ENCODE measurements at regions not wholly inside any gene's neighbourhood (a gene's known extent, or its start where the extent isn't known, plus 50 kb on each side); places are given as distances from the start of the nearest gene placed in this dataset.

DNA sequence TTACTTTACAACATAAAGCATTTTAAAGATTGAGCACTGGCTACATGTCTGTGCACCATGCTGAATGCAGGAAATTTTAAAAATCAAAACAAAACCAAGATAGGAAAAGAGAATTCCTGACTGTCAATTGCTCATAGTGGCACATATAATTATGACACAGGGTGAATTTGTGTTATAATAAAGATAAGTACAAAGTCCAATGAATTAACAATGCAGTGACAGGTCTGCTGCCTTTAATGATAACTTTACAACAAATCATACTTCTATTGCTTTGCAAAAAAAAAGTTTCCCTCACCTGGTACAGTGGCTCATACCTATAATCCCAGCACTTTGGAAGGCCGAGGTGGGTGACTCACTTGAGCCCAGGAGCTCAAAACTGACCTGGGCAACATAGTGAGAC is 93.8 kb upstream of the OSBPL8 start:
- H3K9me3 Mint-ChIP-seq, result no peaks in the 10 kb centered on the region
- DNase-seq, result no peak
- H3K4me1 Mint-ChIP-seq (ENCODE audit: low read depth), result peaks cover 7% of the 10 kb centered on the region
- H3K27ac Mint-ChIP-seq, result no peak overlapping the region
- H3K36me3 Mint-ChIP-seq (ENCODE audit: low read depth), result no peaks in the 10 kb centered on the region
- H3K27me3 Mint-ChIP-seq (ENCODE audit: insufficient read depth), result no peaks in the 10 kb centered on the region
- TF ChIP-seq, protein P1, sequence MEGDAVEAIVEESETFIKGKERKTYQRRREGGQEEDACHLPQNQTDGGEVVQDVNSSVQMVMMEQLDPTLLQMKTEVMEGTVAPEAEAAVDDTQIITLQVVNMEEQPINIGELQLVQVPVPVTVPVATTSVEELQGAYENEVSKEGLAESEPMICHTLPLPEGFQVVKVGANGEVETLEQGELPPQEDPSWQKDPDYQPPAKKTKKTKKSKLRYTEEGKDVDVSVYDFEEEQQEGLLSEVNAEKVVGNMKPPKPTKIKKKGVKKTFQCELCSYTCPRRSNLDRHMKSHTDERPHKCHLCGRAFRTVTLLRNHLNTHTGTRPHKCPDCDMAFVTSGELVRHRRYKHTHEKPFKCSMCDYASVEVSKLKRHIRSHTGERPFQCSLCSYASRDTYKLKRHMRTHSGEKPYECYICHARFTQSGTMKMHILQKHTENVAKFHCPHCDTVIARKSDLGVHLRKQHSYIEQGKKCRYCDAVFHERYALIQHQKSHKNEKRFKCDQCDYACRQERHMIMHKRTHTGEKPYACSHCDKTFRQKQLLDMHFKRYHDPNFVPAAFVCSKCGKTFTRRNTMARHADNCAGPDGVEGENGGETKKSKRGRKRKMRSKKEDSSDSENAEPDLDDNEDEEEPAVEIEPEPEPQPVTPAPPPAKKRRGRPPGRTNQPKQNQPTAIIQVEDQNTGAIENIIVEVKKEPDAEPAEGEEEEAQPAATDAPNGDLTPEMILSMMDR (IDR thresholded peaks at IDR 0.05), result no peak
- no peak overlapping the region for H3K4me3 Mint-ChIP-seq

DNA sequence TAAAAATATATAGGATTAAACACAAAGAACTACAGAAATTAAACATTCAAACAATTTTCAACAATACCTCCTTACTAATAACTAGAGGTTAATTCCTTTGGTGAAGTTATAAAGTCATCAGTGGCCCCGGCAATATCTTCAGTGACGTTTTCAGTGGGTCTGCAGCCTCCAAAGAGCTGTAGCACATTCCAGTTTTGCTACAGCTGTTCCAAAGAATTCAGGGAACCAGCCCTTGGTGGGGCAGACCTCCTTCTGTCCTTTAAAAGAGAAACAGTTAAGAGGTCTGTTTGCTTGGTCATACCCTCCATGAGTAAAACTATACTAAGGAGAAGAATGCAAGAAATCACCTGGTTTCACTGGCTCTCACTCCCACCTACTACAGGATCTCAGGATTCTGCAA is 99.2 kb upstream of the ZDHHC17 start:
- H3K27ac Mint-ChIP-seq, result no peak overlapping the region
- no peak overlapping the region for H3K4me3 Mint-ChIP-seq
- DNase-seq, result no peak
- TF ChIP-seq, protein P1 (IDR thresholded peaks at IDR 0.05), result no peak
- H3K9me3 Mint-ChIP-seq, result no peaks in the 10 kb centered on the region
- H3K36me3 Mint-ChIP-seq (ENCODE audit: low read depth), result no peaks in the 10 kb centered on the region
- peaks cover 12% of the 10 kb centered on the region for H3K4me1 Mint-ChIP-seq (ENCODE audit: low read depth)
- H3K27me3 Mint-ChIP-seq (ENCODE audit: insufficient read depth), result no peaks in the 10 kb centered on the region; the same call in 1 of the 2 replicates

DNA sequence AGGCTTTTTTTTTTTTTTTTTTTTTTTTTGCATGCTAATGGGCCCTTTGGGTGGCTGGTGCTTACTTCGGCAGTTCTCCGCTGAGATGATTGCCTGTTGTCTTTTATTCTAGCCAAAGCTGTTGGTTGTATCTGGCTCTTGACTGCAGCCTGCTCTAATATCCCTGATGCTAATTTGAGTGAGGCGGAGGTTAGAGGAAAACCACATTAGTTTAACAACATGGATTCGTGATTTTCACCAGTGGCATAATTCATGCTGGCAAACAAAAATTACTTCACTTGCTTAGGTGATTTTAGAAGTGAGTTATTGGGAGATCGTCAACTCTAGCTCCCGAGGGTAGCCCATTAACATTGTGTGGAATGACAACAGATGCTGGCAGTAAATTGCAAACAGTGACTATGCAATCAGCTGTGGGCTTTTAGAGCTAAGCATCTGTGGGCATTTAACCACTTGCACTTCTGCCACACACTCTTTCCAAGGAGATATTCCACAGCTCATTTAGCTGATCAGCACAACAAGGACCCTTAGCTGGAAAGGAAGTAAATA is 97.6 kb upstream of the ZDHHC17 start:
- H3K27ac Mint-ChIP-seq, result no peak overlapping the region
- peaks cover 26% of the 10 kb centered on the region for H3K4me1 Mint-ChIP-seq (ENCODE audit: low read depth)
- no peaks in the 10 kb centered on the region for H3K36me3 Mint-ChIP-seq (ENCODE audit: low read depth)
- DNase-seq, result no peak
- TF ChIP-seq, protein P1 (IDR thresholded peaks at IDR 0.05), result no peak
- H3K9me3 Mint-ChIP-seq, result no peaks in the 10 kb centered on the region
- no peak overlapping the region for H3K4me3 Mint-ChIP-seq
- no peaks in the 10 kb centered on the region; the same call in 1 of the 2 replicates for H3K27me3 Mint-ChIP-seq (ENCODE audit: insufficient read depth)

DNA sequence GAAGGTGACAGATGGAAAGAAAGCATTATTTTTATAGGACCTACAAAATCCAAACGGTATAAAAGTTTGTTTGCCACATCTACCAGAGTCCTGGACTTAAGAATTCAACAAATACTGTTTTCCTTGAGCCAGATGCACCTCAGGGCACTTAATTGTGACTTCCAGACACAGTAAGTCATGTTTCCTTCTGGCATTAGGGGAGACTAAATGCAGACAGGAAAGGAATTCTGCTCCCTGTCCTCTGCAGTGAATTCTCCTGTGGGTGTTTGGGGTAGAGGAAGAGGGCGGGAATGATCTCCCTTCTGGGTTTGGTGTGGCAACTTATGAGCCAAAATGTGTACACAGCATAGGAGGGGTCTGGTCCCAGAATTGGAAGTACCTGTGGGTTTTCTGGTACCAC is 93.9 kb upstream of the ZDHHC17 start:
- Mint-ChIP-seq H3K27ac (no peak overlapping the region), H3K9me3 (no peaks in the 10 kb centered on the region), H3K36me3 (ENCODE audit: low read depth) (no peaks in the 10 kb centered on the region), H3K27me3 (ENCODE audit: insufficient read depth) (no peaks in the 10 kb centered on the region; the same call in 1 of the 2 replicates), H3K4me1 (ENCODE audit: low read depth) (peaks cover 26% of the 10 kb centered on the region), H3K4me3 (no peak overlapping the region)
- TF ChIP-seq, protein P1 (IDR thresholded peaks at IDR 0.05), result no peak
- DNase-seq, result no peak

DNA sequence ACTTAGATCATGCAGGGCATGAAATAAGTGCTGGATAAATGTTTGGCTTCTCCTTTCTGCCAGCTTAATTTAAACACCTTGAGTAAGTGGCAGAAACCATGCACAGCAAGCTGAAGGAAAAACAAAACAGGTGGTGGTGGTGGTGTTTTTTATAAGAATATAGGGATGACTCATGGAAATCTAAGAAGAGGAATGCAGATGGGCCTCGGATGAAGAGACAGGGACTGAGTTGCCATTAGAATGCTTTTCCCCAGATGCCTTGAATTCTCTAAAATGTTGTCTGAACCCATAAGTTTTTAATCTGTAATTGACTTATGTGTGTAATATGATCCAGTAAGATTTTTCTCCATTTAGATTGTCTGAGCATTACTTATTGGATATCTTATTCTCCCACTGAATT is 93.1 kb upstream of the ZDHHC17 start:
- H3K27ac Mint-ChIP-seq, result peak overlapping the region; percentile 22; the same call in 1 of the 2 replicates
- peak; percentile 68 for DNase-seq
- peaks cover 21% of the 10 kb centered on the region for H3K4me1 Mint-ChIP-seq (ENCODE audit: low read depth)
- no peaks in the 10 kb centered on the region for H3K36me3 Mint-ChIP-seq (ENCODE audit: low read depth)
- H3K9me3 Mint-ChIP-seq, result no peaks in the 10 kb centered on the region
- TF ChIP-seq, protein P1 (IDR thresholded peaks at IDR 0.05), result no peak
- H3K27me3 Mint-ChIP-seq (ENCODE audit: insufficient read depth), result no peaks in the 10 kb centered on the region; the same call in 1 of the 2 replicates
- no peak overlapping the region for H3K4me3 Mint-ChIP-seq

Measured in HFFc6 (cell line).